ENCODE measurements at regions not wholly inside any gene's neighbourhood (a gene's known extent, or its start where the extent isn't known, plus 50 kb on each side); places are given as distances from the start of the nearest gene placed in this dataset.

GRCh38 chr14:101707068-101707842, 54.3 kb upstream of the PPP2R5C start:
- TF ChIP-seq CTCF (conservative IDR thresholded peaks at IDR 0.05; ENCODE audit: low read depth, low read length), result peak; percentile 94
- peaks cover 6% of the 10 kb centered on the region for H3K4me1 ChIP-seq (ENCODE audit: low read depth, poor library complexity, severe bottlenecking)
- no peak overlapping the region; the same call in 1 of the 2 replicates for H3K9ac ChIP-seq
- no peaks in the 10 kb centered on the region for H3K79me2 ChIP-seq (ENCODE audit: insufficient read depth, low read depth)
- H3K4me3 ChIP-seq (IDR thresholded peaks at IDR 0.05; ENCODE audit: insufficient read depth, low read depth, low read length), result no peak overlapping the region
- H3K4me2 ChIP-seq, result peak overlapping the region; percentile 25; the same call in 1 of the 2 replicates
- H4K20me1 ChIP-seq (ENCODE audit: insufficient read depth), result no peaks in the 10 kb centered on the region
- H2AFZ ChIP-seq (ENCODE audit: low read depth), result peak overlapping the region; percentile 93
- no peaks in the 10 kb centered on the region for H3K36me3 ChIP-seq (ENCODE audit: insufficient read depth)
- H3K27me3 ChIP-seq (ENCODE audit: insufficient read depth, low read depth), result no peaks in the 10 kb centered on the region
- no peak overlapping the region for H3K27ac ChIP-seq

DNA sequence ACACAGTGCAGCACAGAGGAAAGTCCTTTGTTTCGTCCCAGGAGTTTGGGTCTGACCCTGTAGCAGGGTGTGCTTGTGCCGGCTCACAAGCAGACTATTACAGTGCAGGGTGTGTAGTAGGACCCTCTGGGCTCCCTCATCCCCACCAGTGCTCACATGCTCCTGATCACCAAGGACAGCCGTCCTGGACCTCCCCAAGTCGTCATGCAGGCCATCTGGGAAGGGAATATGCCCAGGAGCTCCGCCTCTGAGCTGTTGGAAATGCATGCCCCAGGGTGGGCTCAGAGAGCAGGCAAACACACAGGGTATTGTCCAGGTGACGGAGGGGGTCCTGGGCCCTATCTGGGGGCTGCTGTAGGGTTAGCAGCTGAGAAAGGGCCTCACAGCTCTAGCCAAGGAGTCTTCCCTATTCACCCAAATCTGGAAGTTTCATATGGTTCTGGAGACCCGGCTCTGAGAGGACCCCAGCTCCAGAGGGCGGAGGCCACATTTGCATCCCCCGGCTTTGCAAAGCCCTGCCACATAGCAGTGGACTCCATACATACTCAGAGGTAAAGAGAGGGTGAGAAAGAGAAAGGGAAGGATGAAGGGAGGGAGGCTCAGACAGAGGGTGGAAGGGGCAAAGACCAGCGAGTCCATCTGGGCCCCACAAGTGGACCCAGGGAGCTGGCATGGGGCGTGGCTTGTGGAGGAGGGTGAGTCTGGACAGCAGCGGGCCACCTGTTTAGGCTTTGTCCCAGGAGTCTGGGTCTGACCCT, 53.5 kb upstream of the PPP2R5C start:
- Histone ChIP-seq H3K9ac (no peak overlapping the region), H3K36me3 (ENCODE audit: insufficient read depth) (no peaks in the 10 kb centered on the region), H3K4me2 (peak overlapping the region; percentile 25; the same call in 1 of the 2 replicates), H3K4me3 (IDR thresholded peaks at IDR 0.05; ENCODE audit: insufficient read depth, low read depth, low read length) (no peak overlapping the region), H3K27me3 (ENCODE audit: insufficient read depth, low read depth) (no peaks in the 10 kb centered on the region), H3K4me1 (ENCODE audit: low read depth, poor library complexity, severe bottlenecking) (peaks cover 6% of the 10 kb centered on the region), H2AFZ (ENCODE audit: low read depth) (peak overlapping the region; percentile 93), H3K79me2 (ENCODE audit: insufficient read depth, low read depth) (no peaks in the 10 kb centered on the region), H3K27ac (no peak overlapping the region), H4K20me1 (ENCODE audit: insufficient read depth) (no peaks in the 10 kb centered on the region)
- TF ChIP-seq CTCF (conservative IDR thresholded peaks at IDR 0.05; ENCODE audit: low read depth, low read length), result no peak

DNA sequence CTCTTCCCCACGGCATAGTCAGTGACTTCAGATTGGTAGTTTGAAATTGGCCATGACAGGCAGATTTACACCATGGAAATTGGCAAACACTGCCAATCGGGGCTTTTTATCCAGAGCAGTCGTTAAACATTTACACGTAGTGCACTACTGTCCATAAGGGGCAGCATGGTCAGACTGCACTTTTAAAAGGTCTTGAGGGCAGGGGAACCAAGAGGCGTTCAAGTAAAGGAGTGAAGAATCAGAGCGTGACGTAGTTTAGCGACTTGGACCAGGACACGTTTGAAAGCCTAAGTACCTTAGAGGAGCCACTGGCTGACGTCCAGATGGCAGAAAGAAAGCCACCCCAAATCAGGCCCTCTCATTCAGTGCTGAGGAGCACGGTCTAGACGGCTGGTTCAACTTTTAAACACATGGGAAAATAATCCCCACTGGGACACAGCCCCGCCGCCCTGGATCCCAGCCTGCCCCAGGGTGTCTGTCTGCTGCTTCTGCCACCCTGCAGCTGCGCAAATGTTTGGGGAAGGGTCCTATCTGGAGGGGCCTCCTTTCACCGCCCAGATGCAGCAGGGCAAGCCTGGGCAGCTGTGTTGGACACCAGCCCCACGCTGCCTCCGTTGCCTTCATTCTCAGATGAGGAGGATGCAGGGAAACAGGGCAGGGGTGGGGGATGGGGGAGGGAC, 52.5 kb upstream of the PPP2R5C start:
- H2AFZ ChIP-seq (ENCODE audit: low read depth), result no peak overlapping the region
- H3K4me3 ChIP-seq (IDR thresholded peaks at IDR 0.05; ENCODE audit: insufficient read depth, low read depth, low read length), result no peak overlapping the region
- H3K79me2 ChIP-seq (ENCODE audit: insufficient read depth, low read depth), result no peaks in the 10 kb centered on the region
- no peak overlapping the region for H3K9ac ChIP-seq
- TF ChIP-seq CTCF (conservative IDR thresholded peaks at IDR 0.05; ENCODE audit: low read depth, low read length), result no peak
- no peaks in the 10 kb centered on the region for H3K27me3 ChIP-seq (ENCODE audit: insufficient read depth, low read depth)
- no peak overlapping the region for H3K27ac ChIP-seq
- H3K4me2 ChIP-seq, result no peak overlapping the region
- H4K20me1 ChIP-seq (ENCODE audit: insufficient read depth), result no peaks in the 10 kb centered on the region
- H3K4me1 ChIP-seq (ENCODE audit: low read depth, poor library complexity, severe bottlenecking), result peaks cover 6% of the 10 kb centered on the region
- H3K36me3 ChIP-seq (ENCODE audit: insufficient read depth), result no peaks in the 10 kb centered on the region

DNA sequence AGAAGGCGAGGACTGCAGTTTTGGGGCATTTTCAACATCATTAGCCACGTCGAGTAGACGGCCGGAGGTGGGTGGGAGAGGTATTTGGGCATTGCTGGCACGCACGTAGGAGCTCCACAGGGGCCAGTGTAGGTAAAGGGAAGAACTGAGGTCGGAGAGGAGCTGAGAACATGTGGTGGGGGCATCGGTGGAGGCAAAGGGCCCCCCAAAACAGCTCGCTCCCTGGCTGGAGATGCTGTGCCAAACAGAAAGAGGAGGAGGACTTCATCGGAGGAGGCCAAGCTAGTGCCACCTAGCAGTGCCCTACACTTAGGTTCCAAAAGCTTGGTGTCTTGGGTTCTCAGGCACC, 52.0 kb upstream of the PPP2R5C start:
- no peak for TF ChIP-seq CTCF (conservative IDR thresholded peaks at IDR 0.05; ENCODE audit: low read depth, low read length)
- H3K4me2 ChIP-seq, result no peak overlapping the region
- peaks cover 6% of the 10 kb centered on the region for H3K4me1 ChIP-seq (ENCODE audit: low read depth, poor library complexity, severe bottlenecking)
- no peak overlapping the region for H2AFZ ChIP-seq (ENCODE audit: low read depth)
- H3K9ac ChIP-seq, result no peak overlapping the region
- H3K79me2 ChIP-seq (ENCODE audit: insufficient read depth, low read depth), result no peaks in the 10 kb centered on the region
- no peaks in the 10 kb centered on the region for H3K36me3 ChIP-seq (ENCODE audit: insufficient read depth)
- H3K4me3 ChIP-seq (IDR thresholded peaks at IDR 0.05; ENCODE audit: insufficient read depth, low read depth, low read length), result no peak overlapping the region
- H3K27ac ChIP-seq, result no peak overlapping the region
- no peaks in the 10 kb centered on the region for H4K20me1 ChIP-seq (ENCODE audit: insufficient read depth)
- no peaks in the 10 kb centered on the region for H3K27me3 ChIP-seq (ENCODE audit: insufficient read depth, low read depth)
